Hypothalamus (tissue), 51 donors: ENCODE measurements at regions not wholly inside any gene's neighbourhood (a gene's known extent, or its start where the extent isn't known, plus 50 kb on each side); places are given as distances from the start of the nearest gene placed in this dataset.
"Not testable (repeated sequence)": the region's sequence is repeated elsewhere in the genome, so short reads cannot be mapped to it uniquely, and the experiment has no call there.

Source experiments
- DNase-seq, 51 donors: peaks; one replicate each; lab custom pipeline; 2025; lab: John Stamatoyannopoulos, UW

DNA sequence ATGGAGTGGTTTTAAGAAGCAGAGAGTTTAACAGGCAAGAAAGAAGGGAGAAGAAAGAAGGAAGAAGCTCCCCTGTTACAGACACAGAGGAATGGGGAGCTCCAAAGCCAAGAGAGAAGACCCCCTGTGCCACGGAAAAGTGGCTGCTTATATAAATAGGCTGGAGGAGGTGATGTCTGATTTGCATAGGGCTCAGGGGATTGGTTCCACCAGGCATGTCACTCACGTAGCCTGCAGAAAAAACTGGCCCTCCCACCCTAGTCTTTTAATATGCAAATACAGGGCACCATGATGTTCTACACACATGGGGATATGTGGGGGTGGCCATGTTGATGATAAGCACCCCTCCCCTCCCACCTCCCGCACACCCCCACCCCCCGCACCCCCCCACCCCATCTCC lies 99.6 kb downstream of the ETS2 start:
- DNase-seq = no peak

DNA sequence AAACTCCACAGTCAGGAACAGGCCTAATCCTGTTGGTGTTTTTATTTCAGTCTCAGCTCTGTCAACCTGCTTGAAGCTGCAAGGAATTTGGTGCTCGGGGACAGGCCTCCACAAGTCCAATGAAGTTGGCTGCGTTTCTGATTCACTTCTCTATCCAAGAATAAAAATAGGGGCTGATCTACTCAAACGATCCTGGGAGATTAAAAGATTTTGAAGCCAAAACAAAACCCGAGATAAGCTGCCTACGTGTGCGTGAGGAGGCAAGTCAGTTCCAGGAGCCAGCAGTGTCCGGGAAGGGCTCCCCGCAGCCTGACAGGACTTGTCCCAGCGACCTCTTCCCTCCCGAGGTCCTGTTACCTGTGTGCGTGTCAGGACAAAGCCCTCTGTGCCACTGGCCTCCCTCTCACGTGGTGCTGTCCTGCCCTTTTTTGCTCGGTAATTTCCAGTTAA lies 98.0 kb downstream of the ETS2 start:
- DNase-seq = no peak

DNA sequence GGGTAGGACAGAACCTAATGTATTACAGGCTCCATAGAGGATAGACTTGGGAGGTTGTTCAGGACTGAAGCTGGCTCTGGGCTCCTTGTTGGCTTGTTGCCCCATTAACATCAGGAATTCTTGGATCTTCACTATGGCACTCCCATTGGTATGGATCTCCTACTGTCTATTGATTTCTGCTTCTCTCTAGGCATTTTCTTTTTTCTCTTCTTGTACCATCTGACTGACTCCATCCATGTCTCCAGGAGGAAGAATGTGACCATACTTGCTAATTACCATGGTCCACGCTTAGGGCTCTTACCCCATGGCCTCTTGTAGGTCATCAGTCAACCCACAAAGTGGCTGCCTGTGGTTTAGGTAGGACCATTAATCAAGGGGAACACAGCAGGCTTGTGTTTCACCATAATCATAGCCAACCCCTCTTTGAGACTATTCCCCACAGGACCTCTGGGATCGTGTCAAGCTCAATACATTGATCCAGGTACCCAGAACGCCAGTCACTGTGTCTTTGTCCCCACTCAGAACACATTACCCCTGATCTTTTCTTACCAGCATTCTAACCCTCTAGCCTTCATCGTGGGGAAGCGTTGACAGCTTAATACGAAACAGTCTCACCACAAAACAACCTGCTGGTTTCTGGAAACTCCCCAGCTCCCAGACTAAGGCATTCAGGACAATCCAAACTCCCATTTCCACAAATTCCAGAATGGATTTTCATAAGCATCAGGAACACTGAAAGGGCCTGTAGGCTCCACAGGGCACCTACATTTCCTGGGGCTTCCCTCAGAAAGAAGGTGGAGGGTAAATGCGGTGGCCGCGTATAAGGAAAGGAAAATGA lies 97.1 kb downstream of the ETS2 start:
- DNase-seq = no peak

DNA sequence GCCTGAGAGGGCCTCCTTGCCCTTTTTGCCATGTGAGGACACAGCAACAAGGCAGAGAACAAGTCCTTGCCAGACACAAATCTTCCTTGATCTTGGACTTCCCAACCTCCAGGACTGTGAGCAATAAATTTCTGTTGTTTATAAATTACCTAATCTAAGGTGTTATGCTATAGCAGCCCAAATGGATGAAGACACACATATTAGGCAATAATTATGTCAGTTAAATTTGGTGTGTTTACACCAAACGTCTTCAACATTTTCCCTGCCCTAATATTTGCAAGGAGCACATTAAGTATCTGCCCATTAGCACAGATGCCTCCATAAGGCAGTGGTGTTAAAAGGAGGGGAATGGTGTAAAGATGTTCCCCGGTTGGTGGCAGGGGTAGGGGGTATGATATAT lies 94.8 kb downstream of the ETS2 start:
- no peak for DNase-seq

DNA sequence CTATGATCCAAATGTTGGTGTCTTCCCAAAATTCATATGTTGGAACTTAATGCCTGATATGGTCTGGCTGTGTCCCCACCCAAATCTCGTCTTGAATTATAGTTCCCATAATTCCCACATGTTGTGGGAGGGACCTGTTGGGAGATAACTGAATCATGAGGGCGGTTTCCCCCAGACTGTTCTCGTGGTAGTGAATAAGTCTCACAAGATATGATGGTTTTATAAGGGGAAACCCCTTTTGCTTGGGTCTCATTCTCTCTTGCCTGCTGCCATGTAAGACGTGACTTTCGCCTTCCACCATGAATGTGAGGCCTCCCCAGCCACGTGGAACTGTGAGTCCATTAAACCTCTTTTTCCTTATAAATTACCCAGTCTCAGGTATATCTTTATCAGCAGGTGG lies 94.3 kb downstream of the ETS2 start:
- DNase-seq = not testable (repeated sequence)

DNA sequence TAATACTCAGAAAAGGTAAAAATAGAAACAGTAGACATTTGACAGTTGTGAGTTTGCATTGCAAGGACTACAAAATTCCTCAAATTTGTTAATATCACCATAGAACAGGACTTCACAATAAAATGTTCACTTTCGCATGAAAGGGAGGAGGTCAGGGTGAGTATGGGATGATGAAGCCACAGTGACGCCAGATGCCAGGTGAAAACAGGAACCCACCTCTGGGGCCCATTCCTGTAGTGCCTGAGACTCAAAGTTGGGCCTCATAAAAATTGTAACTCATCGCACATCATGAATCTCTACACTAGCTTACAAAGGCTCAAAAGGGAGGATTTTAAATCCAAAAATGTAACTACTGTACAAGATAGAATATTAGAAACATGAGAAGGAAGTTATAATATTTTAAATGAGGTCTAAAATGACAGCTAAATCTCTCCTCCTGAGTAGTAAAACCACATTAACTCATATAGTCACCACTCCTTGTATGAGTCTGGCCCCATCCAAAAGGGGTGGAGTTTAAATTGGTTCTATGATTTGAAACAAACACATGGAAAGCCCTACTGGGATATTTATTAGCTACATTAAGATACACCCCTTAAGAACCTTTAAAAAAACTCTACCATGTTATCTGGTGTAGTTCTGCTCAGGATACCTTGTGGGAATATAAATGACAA lies 93.7 kb downstream of the ETS2 start:
- DNase-seq = no peak

DNA sequence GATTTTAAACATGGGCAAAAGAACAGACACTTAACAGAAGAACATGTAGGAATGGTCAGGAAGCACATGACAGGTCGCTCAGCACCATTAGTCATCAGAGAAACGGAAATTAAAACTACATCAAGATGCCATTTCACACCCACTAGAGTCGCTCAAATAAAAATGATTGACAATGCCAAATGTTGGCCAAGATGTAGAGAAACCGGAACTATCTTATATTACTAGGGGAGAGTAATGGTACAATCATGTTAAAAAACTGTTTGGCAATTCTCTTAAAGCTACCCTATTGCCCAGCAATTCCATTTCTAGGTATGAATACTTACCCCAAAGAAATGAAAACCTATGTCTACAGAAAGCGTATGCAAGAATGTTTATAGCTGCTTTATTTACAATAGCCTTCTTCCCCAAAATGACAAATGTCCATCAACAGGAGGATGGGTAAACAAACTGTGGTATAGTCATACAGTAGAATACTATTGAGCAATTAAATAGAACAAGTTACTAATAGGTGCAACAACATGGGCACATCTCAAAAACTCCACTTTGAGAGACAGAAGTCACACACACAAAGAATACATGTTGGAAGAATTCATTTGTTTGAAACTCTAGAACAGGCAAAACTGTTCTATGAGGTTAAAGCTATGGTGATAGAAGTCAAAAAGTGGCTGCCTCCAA lies 92.8 kb downstream of the ETS2 start:
- no peak for DNase-seq

DNA sequence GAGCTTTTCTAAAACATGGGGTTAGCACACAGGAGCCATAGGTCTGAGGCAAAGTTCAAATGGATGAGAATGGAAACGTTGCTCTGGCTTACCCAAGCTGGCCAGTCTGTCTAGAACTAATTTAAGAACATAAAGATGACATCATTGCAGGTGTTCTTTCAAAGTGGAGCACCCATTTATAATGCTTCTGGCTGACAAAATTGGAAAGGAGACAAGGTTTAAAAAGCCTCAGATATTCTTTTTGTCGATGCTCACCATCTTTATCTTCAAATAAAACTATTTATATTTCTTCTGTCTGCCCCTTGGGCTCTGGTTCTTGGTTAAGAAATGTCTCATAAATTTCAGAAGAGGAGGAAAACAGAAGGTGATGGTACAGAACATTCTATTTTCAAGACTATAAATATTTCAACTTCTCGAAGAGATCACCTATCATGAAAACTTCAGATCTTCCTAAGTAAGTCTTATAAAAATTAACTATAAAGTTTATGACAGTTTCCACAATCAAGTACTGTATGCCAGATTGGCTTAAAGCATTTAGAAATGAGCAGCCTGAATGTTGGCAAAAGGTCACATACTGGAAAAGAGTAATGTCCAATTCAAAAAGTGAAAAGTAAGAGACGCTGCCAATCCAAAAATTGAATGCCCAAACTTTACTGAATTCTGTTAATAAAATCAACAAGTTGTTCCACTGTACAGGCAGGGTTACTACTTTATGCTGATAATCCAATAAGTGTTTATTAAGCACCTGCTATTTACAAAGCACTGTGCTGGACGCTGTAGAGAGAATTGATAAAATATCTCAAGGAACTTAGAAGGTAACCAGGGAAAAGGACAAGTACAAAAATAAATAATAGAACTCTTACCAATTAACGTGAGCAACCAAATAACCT lies 92.0 kb downstream of the ETS2 start:
- DNase-seq = no peak

DNA sequence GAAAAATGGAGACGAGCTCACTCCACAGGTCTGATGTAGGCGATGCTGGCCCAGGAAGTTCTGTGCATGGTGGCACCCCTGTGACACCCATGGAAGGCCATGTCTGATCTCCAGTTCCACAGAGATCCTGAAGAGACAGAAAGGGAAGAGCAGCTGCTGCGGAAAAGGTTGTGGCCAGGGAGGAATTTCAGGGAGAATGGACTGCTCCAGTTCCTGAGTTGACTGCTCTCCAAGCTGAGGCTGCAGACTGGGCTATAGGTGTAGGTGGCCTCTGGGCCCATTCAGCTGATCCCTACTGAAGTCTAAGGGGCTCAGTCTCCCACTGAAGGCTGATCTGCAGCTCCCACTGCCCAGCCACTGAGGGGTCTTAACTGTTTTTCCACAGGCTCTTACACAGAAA lies 89.2 kb downstream of the ETS2 start:
- no peak for DNase-seq

DNA sequence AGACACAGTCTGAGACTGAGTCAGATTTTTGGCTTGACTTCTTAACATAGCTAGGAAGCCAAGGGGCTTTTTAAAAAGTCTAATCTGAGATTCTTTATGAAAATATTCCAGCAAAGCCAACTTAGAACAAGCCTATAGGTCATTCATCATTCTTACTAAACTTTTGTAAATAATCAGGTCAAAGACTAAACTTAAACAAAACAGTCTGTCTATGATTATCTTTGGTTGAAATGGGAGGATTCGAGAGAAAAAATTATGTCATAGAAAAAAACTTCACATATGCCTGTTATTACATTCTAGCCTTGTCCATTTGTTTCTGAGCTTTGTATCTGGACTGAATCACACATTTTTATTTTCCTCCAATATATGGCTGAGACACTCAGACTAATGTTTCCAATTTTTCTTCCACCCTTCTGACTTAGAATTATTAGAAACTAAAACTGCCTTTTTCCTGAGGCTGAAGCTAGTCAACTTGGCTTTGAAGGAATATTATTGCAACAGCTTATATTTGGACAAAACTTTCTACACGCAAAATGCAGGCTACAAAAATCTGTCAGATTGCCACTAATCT lies 83.3 kb downstream of the ETS2 start:
- no peak for DNase-seq

DNA sequence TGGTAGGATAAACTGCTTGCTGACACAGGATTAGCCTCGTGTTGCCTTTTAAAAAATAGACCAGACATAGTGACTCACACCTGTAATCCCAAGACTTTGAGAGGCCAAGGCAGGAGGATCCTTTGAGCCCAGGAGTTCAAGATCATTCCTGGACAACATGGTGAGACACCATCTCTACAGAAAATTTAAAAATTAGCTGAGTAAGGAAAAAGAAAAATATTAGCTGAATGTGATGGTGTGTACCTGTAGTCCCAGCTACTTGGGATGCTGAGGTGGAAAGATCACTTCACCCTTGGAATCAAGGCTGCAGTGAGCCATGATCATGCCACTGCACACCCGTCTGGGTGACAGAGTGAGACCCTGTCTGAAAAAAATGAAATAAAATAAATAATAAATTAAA lies 82.0 kb downstream of the ETS2 start:
- DNase-seq = no peak

DNA sequence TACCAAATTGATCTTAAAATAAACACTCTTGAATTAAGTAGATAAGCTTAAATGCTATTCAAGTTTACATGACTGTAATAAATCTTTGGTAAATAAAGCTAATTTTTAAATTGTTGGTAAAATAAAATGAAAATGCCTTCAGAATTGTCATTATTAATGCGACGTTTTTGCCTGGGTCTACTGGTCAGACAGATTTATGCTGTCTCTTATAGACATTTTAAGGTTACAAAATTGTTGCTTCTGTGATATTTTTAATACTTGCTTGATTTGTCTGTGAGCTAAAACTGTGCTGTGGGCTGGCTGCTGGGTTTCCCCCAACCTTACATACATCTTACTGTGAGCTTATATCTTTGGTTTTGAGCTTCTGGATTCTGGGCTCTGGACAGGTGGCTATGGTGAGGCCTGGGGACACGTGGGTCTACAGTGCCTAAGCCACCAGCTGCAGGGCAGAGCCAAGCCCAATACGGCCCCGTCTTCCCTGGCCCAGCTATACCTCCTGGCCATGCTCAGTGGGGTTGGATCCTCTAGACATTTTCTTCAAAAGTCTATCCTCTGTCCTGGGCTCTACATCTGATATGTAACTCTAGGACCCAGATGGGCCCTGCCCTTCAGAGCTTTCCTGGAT lies 81.4 kb downstream of the ETS2 start:
- DNase-seq = no peak

DNA sequence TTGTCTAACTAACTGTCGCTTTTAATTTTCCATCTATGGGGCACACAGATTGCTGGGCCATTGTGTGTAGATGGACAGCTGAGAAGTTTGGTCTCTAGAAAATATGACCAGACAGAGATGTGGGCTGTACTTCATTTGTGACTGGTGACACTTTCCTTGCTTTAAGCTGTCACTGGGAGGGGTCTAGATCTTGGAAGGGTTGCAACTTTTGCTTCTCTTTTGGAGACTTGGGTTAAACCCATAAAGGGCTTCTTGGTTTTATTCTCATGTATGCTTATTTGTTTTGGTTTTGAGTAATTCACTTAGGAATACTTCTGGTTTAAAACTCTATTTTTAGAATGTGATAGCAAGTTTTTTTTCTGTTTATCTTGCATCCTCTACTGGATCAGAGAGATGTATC lies 80.2 kb downstream of the ETS2 start:
- DNase-seq = no peak

DNA sequence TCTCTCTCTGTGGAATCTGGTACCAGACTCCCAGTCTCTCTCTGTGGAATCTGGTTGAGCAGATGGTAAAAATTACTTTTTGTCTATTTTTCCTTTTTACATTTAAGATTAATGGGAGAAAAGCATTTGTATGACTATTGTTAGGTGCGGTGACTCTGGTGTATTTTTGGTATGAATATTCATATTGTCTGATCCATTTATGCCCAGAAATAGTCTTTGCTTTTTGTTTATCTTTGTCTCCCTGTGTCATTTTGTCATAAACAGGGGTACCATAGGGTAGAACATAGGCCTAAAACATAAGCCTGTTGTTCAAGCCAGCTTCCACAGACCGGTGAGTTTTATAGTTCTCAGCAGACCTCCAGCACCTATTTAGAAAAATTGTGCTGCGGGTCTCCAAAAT lies 78.7 kb downstream of the ETS2 start:
- DNase-seq = no peak

DNA sequence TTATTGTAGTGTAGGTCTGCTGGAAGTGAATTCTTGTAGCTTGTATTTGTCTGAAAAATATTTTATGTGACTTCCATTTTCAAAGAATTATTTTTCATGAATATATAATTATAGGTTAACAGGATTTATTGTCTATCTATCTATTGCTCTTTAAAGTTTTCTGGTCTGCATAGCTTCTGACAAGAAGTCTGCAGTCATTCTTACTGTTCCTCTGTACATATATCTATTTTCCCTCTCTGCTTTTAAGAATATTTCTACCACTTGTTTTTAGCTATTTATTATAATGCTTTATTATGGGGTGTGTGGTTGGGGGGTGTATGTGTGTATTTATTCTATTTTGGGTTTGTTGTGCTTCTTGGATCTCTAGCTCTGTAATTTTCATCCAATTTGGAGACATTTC lies 77.4 kb downstream of the ETS2 start:
- no peak for DNase-seq

DNA sequence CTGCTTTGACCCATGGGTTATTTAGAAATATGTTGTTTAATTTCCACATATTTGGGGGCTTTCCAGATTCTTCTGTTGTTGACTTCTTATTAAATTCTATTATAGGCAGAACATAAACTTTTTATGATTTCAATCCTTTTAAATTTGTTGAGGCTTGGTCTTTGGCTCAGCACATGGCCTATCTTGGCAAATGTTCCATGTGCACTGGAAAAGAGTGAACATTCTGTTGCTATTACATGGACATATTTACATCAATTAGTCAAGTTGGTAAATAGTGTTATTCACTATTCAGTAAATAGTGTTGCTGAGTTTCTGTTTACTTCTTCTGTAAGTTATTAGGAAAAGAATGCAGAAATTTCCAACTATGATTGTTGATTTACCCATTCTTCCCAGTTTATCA lies 75.4 kb downstream of the ETS2 start:
- no peak for DNase-seq

DNA sequence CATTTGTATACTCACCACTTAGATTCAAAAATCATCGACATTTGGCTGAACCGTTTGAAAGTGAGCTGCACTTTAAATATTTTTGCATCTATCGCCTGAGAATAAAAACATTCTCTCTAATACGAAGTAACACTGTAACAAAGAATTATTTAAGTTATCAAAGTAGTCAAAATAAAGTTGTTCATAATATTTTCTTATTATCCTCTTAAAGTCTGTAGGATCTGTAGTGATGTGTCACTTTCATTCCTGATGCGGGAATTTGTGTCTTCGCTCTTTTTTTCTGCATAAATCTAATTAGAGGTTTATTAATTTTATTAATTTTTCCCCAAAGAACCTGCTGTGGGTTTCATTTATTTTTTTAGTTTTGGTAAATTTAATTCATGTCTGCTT lies 74.8 kb downstream of the ETS2 start:
- no peak for DNase-seq

DNA sequence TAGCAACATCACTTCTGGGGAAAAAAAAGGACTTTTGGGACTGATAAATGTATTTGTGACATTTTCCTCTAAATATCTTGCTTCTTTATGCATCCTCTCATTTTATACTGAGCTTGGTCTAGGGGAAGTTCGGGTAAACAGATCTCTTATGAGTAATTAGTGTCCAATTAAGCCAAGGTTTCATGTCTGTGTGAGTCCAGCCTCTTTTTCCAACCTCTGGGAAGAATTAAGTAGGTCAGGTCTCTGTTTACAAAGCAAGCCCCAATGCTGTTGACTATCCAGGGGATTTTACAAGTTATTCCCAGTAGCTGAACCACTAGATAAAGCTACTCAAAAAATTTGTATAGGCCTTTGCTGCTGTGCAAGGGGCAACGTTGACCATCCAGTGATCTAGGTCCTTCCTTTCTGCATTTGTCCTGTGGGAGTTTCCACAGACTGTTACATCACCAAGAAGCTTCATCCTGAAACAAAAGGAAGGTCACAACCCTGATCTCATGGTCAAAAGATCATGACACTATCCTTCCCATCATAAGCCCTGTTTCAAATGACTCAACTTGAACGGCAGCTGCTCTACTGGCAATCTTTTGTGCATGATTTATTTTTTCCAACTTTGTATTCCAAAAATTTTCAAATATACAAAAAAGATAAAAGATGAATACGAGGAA lies 74.3 kb downstream of the ETS2 start:
- DNase-seq = no peak

DNA sequence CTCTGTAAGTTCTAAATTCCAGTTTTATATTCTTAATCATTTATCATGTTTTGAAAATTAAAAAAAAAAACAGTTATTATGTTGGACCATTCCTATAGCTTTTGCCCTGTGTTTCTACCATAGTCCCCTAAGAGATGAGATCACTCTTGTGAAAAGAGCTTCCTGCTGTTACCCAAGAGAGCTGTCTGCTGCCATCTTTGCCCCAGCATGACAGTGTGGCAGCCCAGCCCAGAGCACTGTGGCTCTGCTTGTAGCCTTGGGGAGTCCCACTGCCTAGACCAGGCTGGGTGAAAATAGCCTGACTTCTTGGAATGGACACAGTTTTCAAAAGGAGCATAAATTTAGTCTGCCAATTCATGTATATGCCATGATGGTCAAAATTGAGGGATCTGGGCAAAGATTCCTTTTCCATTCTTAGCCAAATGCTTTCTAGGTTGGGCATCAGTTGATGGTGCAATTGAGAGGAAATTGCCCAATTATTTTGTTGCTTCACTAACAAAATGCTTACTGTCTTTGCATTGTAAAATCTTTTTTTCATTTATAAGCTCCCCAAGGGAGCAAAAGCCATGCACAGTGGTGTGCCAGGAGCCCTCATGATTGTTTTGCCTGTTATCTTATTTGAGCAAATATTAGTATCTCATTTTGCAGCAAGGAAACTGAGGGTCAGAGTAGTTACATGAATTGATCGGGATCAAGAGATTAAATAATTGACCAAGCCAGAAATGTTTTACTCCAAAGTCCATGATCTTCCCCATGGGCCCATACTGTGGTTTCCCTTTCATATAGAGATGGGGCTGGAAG lies 72.8 kb downstream of the ETS2 start:
- DNase-seq = no peak
